HFFc6 (cell line): ENCODE measurements at regions not wholly inside any gene's neighbourhood (a gene's known extent, or its start where the extent isn't known, plus 50 kb on each side); places are given as distances from the start of the nearest gene placed in this dataset.
"Not testable (repeated sequence)": the region's sequence is repeated elsewhere in the genome, so short reads cannot be mapped to it uniquely, and the experiment has no call there.

Experiments used
- DNase-seq: peaks from one replicate; pipeline ENCODE4 v3.0.0-alpha.2; 2018
- H3K27ac Mint-ChIP-seq: 2 replicates; pipeline ENCODE4 v1.8.0; 2020; ENCODE audit warnings: mild to moderate bottlenecking, mixed read lengths
- H3K27me3 Mint-ChIP-seq: 2 replicates; pipeline ENCODE4 v1.8.0; 2021; ENCODE audit warnings: mild to moderate bottlenecking, moderate library complexity, mixed read lengths; ENCODE audit not compliant: insufficient read depth
- H3K36me3 Mint-ChIP-seq: 2 replicates; pipeline ENCODE4 v1.8.0; 2021; ENCODE audit warnings: low read depth, mixed read lengths
- H3K4me1 Mint-ChIP-seq: 2 replicates; pipeline ENCODE4 v1.8.0; 2020; ENCODE audit warnings: low read depth, mixed read lengths
- H3K4me3 Mint-ChIP-seq: 2 replicates; pipeline ENCODE4 v1.8.0; 2020; ENCODE audit warnings: mild to moderate bottlenecking, moderate library complexity, mixed read lengths
- H3K9me3 Mint-ChIP-seq: 2 replicates; pipeline ENCODE4 v1.8.0; 2020; ENCODE audit warnings: mild to moderate bottlenecking, mixed read lengths
- CTCF ChIP-seq: fragments of 200-600 bp; sonication (generic); IDR thresholded peaks from 2 replicates; pipeline ENCODE4 v1.5.0; 2021; ENCODE audit warnings: antibody characterized with exemption, mild to moderate bottlenecking

GRCh38 chr12:59314209-59314608 lies 281.6 kb upstream of the SLC16A7 start:
- no peak for DNase-seq
- Mint-ChIP-seq H3K4me1 (no peaks in the 10 kb centered on the region), H3K4me3 (no peak overlapping the region), H3K27me3 (peaks cover 3% of the 10 kb centered on the region; the same call in 1 of the 2 replicates), H3K27ac (no peak overlapping the region), H3K36me3 (0 out of 2 replicates have a peak, but pooled peaks cover 6% of the 10 kb centered on the region), H3K9me3 (peaks cover 22% of the 10 kb centered on the region)
- no peak for TF ChIP-seq CTCF

- no peak for TF ChIP-seq CTCF
- Mint-ChIP-seq H3K27me3 (no peaks in the 10 kb centered on the region; the same call in 1 of the 2 replicates), H3K4me1 (no peaks in the 10 kb centered on the region), H3K27ac (no peak overlapping the region), H3K9me3 (no peaks in the 10 kb centered on the region; the same call in 1 of the 2 replicates), H3K4me3 (no peak overlapping the region), H3K36me3 (no peaks in the 10 kb centered on the region)
- DNase-seq: no peak
These were observed 291.6 kb upstream of the SLC16A7 start for GRCh38 chr12:59304077-59304721.

GRCh38 chr12:59298296-59298695 lies 297.5 kb upstream of the SLC16A7 start:
- H3K4me1 Mint-ChIP-seq: no peaks in the 10 kb centered on the region
- H3K4me3 Mint-ChIP-seq: no peak overlapping the region
- no peaks in the 10 kb centered on the region for H3K36me3 Mint-ChIP-seq
- no peak overlapping the region for H3K27ac Mint-ChIP-seq
- DNase-seq: no peak
- TF ChIP-seq CTCF: no peak
- H3K9me3 Mint-ChIP-seq: no peaks in the 10 kb centered on the region; the same call in 1 of the 2 replicates
- no peaks in the 10 kb centered on the region for H3K27me3 Mint-ChIP-seq

GRCh38 chr12:59294221-59294620 lies 301.6 kb upstream of the SLC16A7 start:
- H3K9me3 Mint-ChIP-seq: no peaks in the 10 kb centered on the region; the same call in 1 of the 2 replicates
- no peak for DNase-seq
- no peaks in the 10 kb centered on the region for H3K36me3 Mint-ChIP-seq
- no peak overlapping the region for H3K27ac Mint-ChIP-seq
- no peak for TF ChIP-seq CTCF
- H3K4me3 Mint-ChIP-seq: no peak overlapping the region
- no peaks in the 10 kb centered on the region for H3K4me1 Mint-ChIP-seq
- H3K27me3 Mint-ChIP-seq: no peaks in the 10 kb centered on the region

- Mint-ChIP-seq H3K9me3 (peaks cover 4% of the 10 kb centered on the region; the same call in 1 of the 2 replicates), H3K4me3 (no peak overlapping the region), H3K27ac (no peak overlapping the region), H3K36me3 (no peaks in the 10 kb centered on the region), H3K27me3 (no peaks in the 10 kb centered on the region; the same call in 1 of the 2 replicates), H3K4me1 (no peaks in the 10 kb centered on the region)
- TF ChIP-seq CTCF: no peak
- DNase-seq: no peak
These were observed 312.8 kb upstream of the SLC16A7 start for GRCh38 chr12:59282999-59283398.

GRCh38 chr12:59273561-59273960 lies 322.3 kb upstream of the SLC16A7 start:
- H3K27me3 Mint-ChIP-seq, DNase-seq, H3K36me3 Mint-ChIP-seq, H3K9me3 Mint-ChIP-seq, H3K27ac Mint-ChIP-seq, H3K4me1 Mint-ChIP-seq, H3K4me3 Mint-ChIP-seq: not testable (repeated sequence)
